Stimulated activated CD8-positive, alpha-beta memory T cell treated with anti-CD3 and anti-CD28 coated beads, Interleukin-12 subunit alpha, Interleukin-12 subunit beta, amount 100 ng/mL, for 1 hour (primary cell): ENCODE measurements at regions not wholly inside any gene's neighbourhood (a gene's known extent, or its start where the extent isn't known, plus 50 kb on each side); places are given as distances from the start of the nearest gene placed in this dataset.

Source experiments
- DNase-seq: peaks from one replicate; pipeline ENCODE4 v3.0.0-alpha.2; 2020; ENCODE audit warnings: low read depth

- DNase-seq = no peak
These were observed 233.3 kb downstream of the INSIG2 start for GRCh38 chr2:118321432-118322105.

GRCh38 chr2:118320658-118321057 lies 232.4 kb downstream of the INSIG2 start:
- no peak for DNase-seq

GRCh38 chr2:118320196-118320595 lies 231.9 kb downstream of the INSIG2 start:
- no peak for DNase-seq

GRCh38 chr2:118319271-118319684 lies 231.0 kb downstream of the INSIG2 start:
- DNase-seq = no peak

DNA sequence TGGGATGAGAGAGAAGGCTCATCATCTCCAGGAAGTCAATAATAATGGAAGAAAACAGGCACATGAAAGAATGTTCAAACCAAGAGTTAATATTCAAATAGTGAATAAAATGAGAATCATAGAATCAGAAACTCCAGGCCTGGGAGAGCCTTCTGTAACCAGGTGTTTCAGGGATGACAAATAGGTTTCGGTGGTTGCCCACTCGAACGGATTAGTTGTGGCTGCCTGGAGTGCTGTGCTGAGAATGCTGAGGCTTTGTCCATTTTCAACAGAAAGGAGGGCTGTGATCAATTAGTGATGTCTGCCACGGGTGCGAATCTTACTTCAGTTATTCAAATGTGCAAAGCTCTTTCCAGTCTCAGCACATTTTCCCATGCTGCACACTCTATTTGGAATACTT lies 227.3 kb downstream of the INSIG2 start:
- no peak for DNase-seq

DNA sequence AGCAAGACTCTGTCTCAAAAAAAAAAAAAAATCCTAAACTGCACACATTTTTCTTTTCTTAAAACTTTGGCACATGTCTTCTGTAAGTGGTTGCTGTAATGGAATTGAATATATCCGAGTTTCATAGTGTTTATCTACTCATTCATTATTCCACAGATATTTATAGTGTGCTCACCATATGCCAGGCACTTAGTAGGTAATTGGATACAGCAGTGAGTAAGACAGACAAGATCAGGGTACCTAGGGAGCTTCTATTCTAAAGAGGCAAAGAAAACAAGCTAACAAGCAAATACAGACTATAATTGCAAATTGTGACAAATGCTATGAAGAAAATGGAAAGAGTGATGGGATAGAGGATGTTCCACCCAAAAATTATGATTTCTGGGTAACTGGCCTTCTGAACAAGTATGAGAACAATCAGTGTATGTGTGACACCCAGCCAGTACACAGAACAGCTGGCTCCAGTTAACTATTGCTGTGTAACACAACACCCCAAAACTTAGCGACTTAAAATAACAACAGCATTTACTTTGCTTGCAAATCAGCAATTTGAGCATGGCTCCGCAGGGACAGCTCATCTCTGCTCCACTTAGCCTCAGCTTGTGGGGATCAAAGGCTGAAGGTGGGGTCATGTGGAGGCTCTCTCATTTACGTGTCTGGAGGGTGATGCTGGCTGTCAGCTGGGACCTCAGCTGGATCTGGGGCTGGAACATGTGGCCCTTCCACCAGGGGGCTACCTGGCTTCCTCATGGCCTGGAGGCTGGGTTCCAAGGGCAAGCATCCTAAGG lies 224.9 kb downstream of the INSIG2 start:
- DNase-seq = no peak

GRCh38 chr2:118310681-118311429 lies 222.6 kb downstream of the INSIG2 start:
- no peak for DNase-seq

GRCh38 chr2:118309946-118310680 lies 221.8 kb downstream of the INSIG2 start:
- DNase-seq = peak; percentile 23

DNA sequence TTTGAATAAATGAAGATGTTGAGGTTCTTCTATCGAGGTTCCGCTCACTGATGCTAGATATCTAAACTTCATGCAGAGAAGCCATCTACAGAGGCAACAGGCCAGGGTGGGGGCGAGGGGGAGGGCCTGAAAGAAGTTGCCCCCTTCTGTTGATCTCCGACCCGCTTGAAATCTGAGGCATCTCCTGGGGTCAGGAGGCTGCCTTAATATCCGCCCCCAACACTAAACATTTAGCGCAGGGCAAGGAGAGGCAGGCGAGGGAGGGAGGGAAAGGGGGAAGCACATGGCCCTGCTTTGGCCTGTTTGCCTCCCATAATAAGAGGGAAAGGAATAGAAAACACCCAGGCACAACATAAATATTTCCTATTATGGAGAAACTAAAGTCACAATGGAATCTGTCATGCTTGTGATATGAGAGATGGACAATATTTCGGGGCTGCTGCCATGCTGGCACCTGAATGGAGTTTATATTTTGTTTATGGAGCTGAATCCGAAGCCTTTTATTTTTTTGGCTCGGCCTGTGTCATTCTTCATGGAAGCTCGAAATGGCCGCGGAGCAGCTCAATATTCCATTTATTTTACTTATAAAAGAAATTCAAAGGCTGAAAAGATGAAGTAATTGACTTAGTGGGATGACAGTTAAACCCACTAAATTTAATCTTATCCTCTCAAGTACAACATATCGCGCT lies 221.1 kb downstream of the INSIG2 start:
- no peak for DNase-seq

DNA sequence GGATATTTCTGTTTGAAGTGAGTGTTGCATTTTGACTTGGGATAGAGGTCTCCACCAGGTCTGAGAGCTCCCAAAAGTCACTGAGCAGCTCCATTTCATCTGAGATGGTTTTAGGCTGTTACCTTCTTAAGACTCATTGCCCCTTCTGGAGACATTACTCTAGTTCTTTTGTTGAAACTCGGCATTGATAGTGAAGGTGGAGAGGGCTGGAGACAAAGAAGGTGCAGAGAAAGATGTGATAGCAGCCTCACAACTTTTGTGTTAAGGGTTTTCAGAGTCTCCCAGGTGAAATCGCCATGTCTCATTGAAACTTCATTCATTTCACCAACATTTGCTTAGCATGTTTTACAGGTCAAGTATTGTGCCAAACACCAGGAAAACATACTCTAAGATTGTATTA lies 219.6 kb downstream of the INSIG2 start:
- DNase-seq = no peak

DNA sequence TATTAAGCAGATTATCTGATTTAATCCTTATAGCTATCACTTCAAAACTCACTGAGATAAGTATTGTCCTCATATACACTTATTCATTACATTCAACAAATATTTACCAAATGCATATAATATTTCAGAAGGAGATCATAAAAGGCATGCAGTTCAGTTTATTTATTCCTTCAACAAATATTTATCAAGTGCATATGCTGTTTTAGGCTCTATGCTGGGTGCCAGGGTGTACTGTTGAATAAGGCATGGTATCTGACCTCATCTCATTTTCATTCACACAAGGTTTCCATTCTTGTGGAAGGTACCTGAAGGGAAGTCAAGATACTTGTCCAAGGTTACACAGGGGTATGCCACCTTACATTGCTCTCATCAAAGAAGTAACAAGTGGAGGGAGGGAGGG lies 213.0 kb downstream of the INSIG2 start:
- no peak for DNase-seq

GRCh38 chr2:118300832-118301231 lies 212.6 kb downstream of the INSIG2 start:
- no peak for DNase-seq

- no peak for DNase-seq
These were observed 208.4 kb downstream of the INSIG2 start for GRCh38 chr2:118296663-118297062.

DNA sequence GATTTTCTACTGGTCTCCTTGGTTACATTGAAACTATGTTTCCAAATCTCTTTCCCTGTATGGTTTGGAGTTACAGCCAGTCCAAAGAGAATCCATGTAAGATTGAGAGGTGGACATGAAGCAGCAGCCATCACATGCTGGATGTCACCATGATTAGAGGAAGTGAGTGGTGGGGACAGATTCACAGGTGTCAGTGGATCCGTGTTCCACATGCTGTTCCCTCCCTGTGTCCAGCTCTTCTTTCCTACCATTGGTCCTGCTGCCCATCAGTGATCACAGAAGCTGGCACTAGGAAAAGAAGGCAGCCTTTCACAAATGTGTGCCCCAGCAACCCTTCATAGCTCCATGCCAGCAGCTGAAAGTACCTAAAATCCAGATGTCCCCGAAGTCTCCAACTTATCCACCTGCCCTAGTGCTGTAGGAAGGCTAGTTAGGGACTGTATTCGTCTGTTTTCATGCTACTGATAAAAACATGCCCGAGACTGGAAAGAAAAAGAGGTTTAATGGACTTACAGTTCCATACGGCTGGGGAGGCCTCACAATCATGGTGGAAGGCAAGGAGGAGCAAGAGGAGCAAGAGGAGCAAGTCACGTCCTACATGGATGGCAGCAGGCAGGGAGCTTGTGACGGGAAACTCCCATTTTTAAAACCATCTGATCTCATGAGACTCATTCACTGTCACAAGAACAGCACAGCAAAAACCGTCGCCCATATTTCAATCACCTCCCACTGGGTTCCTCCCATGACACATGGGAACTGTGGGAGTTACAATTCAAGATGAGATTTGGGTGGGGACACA lies 207.5 kb downstream of the INSIG2 start:
- no peak for DNase-seq

GRCh38 chr2:118294063-118294462 lies 205.8 kb downstream of the INSIG2 start:
- no peak for DNase-seq

- DNase-seq = no peak
These were observed 204.7 kb downstream of the INSIG2 start for GRCh38 chr2:118292991-118293390.

DNA sequence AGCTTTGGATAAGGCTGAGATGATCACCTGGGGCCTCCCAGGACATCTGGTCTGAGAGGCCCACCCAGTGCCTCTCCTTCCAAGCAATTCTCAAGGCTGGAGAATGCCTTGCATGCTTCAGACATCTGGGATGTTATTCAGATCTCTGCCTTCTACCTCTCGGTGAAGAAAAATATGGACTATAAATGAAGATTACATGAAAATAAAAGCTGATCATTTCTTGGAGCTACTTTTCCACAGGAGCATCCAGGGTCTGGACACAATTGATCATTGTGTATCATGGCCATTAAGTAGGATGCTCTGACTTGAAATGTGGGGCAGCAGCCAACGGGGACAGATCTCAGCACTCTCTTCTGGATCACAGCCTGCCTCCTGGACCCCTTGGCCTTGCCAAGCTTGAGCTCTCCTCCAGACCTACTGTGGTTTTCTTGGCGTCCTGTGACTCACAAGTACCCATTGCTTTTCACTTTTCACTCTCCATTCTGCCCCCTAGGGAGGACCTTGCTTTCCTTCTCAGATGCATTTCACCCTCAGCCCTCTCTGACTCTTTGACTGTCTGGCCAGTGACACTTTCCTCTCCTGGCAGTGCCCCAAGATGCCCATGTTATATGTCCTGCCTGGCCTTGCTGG lies 203.1 kb downstream of the INSIG2 start:
- no peak for DNase-seq

DNA sequence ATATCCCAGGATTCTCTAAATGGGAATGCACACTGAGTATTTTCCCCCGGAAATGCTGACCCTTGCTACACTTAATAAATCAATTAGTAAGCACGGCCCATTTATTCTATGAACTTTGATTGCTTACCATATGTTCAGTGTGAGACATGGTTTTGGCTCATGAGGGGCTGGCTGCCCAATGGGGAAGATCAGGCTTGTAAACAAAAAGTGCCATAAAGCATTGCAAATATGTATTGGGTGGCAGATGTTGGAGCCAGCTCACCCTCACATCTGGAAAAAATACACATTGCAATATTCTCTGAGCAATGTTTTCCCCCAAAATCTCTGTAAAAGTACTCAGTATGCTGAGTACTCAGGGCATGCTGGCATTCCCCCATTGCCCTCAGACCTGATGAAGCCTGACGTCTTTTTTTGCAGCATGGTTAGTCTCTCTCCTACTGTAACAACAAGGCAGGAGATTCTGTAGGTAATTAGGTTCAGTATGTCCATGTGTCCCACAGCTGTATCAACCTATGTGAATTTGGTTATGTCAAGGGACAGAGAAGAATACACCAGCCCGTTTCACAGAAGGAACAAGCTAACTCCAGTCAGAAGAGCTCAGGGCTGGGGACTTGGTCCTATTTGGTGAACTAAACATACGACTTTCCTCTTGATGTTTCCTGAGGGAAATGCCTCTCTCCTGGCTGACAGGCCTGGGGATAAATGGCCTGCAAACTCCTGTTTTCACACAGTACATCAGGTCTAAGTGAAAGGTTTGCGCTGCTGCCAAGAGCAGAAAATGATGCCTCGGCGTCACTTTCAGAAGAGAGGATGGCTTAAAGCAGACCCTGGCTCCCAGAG lies 202.4 kb downstream of the INSIG2 start:
- DNase-seq = no peak

DNA sequence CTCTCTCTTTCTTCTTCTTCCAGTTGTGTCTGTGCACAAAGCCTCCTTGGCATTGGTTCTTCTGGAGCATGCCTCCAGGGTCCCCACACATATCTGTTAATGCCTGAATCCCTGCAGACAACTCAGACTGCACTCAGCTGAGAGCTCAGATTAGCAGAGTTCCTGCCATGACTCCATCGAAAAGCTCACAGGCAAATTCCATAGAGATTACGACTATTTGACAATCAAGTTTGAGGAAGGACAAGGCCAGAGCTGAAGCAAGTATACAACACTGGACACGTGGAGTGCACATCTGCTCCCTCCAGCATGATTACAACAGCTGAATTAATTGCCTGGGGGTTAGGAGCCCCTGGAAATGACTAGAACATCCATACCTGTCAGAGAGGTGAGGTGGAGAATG lies 190.7 kb downstream of the INSIG2 start:
- no peak for DNase-seq
